HEK293 (cell line): ENCODE measurements at regions not wholly inside any gene's neighbourhood (a gene's known extent, or its start where the extent isn't known, plus 50 kb on each side); places are given as distances from the start of the nearest gene placed in this dataset.

Experiments used
- CTCF ChIA-PET: fragments of 350-600 bp; formaldehyde crosslinking; extraction: SDS; loops from one replicate; lab custom pipeline; 2021; ENCODE audit warnings: antibody characterized with exemption; lab: Yijun Ruan, JAX
- POLR2A ChIA-PET: fragments of 300-600 bp; formaldehyde crosslinking; extraction: SDS; loops from one replicate; lab custom pipeline; 2020; ENCODE audit warnings: antibody characterized with exemption, inconsistent platforms; lab: Yijun Ruan, JAX
- H3K27ac ChIP-seq: fragments of 200-500 bp; sonication (Bioruptor generic); 2 replicates; pipeline ENCODE4 v1.5.1; 2014; ENCODE audit warnings: low read depth, low read length, control low read depth, inconsistent platforms; ENCODE audit errors: extremely low read depth
- H3K36me3 ChIP-seq, 2 experiments: fragments of 200-500 bp in 1 of 2; sonication (Bioruptor generic) in 1 of 2; 1 replicate in 1 of 2; 2 replicates in 1 of 2; pipeline ENCODE4 v1.5.1; 2014 to 2017; ENCODE audit warnings: inconsistent platforms in 2 of 2, low read length in 2 of 2; ENCODE audit not compliant: control insufficient read depth in 2 of 2, insufficient read depth in 1 of 2
- H3K4me1 ChIP-seq: fragments of 200-500 bp; sonication (Bioruptor generic); 2 replicates; pipeline ENCODE4 v1.5.1; 2014; ENCODE audit warnings: mild to moderate bottlenecking, low read length, inconsistent platforms; ENCODE audit not compliant: control insufficient read depth, insufficient read depth
- H3K4me3 ChIP-seq: 2 replicates; pipeline ENCODE4 v1.5.1; 2011; ENCODE audit warnings: low read depth, mild to moderate bottlenecking, control low read depth, low read length, moderate library complexity
- H3K9me3 ChIP-seq: fragments of 200-500 bp; sonication (Bioruptor generic); 2 replicates; pipeline ENCODE4 v1.5.1; 2014; ENCODE audit warnings: low read depth, low read length, inconsistent platforms; ENCODE audit not compliant: control insufficient read depth, insufficient read depth
- BCL11A ChIP-seq: fragments of 450-650 bp; formaldehyde crosslinking; IDR thresholded peaks from 2 replicates; pipeline ENCODE4 v1.5.1; 2016; ENCODE audit warnings: low read depth, missing biosample characterization, missing genetic modification characterization
- FEZF1 ChIP-seq: fragments of 450-650 bp; formaldehyde crosslinking; IDR thresholded peaks from 2 replicates; pipeline ENCODE4 v1.5.1; 2016; ENCODE audit warnings: missing biosample characterization, missing genetic modification characterization
- GFI1B ChIP-seq: fragments of 450-650 bp; formaldehyde crosslinking; IDR thresholded peaks from 2 replicates; pipeline ENCODE4 v1.5.1; 2016; ENCODE audit warnings: missing biosample characterization, missing genetic modification characterization
- KLF1 ChIP-seq: fragments of 450-650 bp; formaldehyde crosslinking; IDR thresholded peaks from 2 replicates; pipeline ENCODE4 v1.5.1; 2016; ENCODE audit warnings: missing biosample characterization, missing genetic modification characterization
- OVOL3 ChIP-seq: fragments of 450-650 bp; formaldehyde crosslinking; IDR thresholded peaks from 2 replicates; pipeline ENCODE4 v1.5.1; 2016; ENCODE audit warnings: missing biosample characterization, missing genetic modification characterization
- TCF7L2 ChIP-seq: IDR thresholded peaks from 2 replicates; pipeline ENCODE4 v1.6.1; 2011; ENCODE audit warnings: low read depth, mild to moderate bottlenecking, inconsistent platforms, low read length, moderate library complexity, borderline replicate concordance
- ZFP3 ChIP-seq: fragments of 450-650 bp; formaldehyde crosslinking; IDR thresholded peaks from 2 replicates; pipeline ENCODE4 v1.5.1; 2016; ENCODE audit warnings: low read depth, missing biosample characterization, missing genetic modification characterization
- ZNF292 ChIP-seq: fragments of 450-650 bp; formaldehyde crosslinking; IDR thresholded peaks from 2 replicates; pipeline ENCODE4 v1.5.1; 2016; ENCODE audit warnings: low read depth, missing biosample characterization, missing genetic modification characterization, borderline replicate concordance
- ZNF335 ChIP-seq: fragments of 450-650 bp; formaldehyde crosslinking; conservative IDR thresholded peaks from 2 replicates; pipeline ENCODE4 v1.5.1; 2016; ENCODE audit warnings: missing biosample characterization, missing genetic modification characterization
- ZNF354C ChIP-seq: fragments of 450-650 bp; formaldehyde crosslinking; IDR thresholded peaks from 2 replicates; pipeline ENCODE4 v1.5.1; 2016; ENCODE audit warnings: missing biosample characterization, missing genetic modification characterization, low read depth, borderline replicate concordance
- ZNF585B ChIP-seq: fragments of 450-650 bp; formaldehyde crosslinking; IDR thresholded peaks from 2 replicates; pipeline ENCODE4 v1.5.1; 2016; ENCODE audit warnings: missing biosample characterization, missing genetic modification characterization
- ZNF660 ChIP-seq: fragments of 450-650 bp; IDR thresholded peaks from 2 replicates; pipeline ENCODE4 v1.5.1; 2018; ENCODE audit warnings: missing biosample characterization, mild to moderate bottlenecking, missing genetic modification characterization
- ZNF76 ChIP-seq: fragments of 450-650 bp; formaldehyde crosslinking; IDR thresholded peaks from 2 replicates; pipeline ENCODE4; 2016; ENCODE audit warnings: low read depth, missing biosample characterization, missing genetic modification characterization, borderline replicate concordance

- TF ChIP-seq ZNF335 (tag by site-specific recombination), result no peak
- no peak for TF ChIP-seq ZNF76 (tag by site-specific recombination)
- no peak for TF ChIP-seq ZNF585B (tag by site-specific recombination)
- TF ChIP-seq GFI1B (tag by site-specific recombination), result no peak
These were observed 55.2 kb upstream of the RBM24 start (continued) for GRCh38 chr6:17225767-17226630.

GRCh38 chr6:17226786-17227233, 54.4 kb upstream of the RBM24 start:
- Histone ChIP-seq H3K27ac (no peak overlapping the region), H3K4me1 (no peaks in the 10 kb centered on the region), H3K36me3 (no peaks in the 10 kb centered on the region), H3K4me3 (no peak overlapping the region), H3K9me3 (no peaks in the 10 kb centered on the region)
- CTCF ChIA-PET, result interaction anchor here (0.7 kb wide), 1 partner anchor 40 kb away, joined by 5 read pairs; no protein-coding TSS in a partner anchor
- TF ChIP-seq ZNF292 (no peak), FEZF1 (tag by site-specific recombination) (peak; percentile 73), ZNF660 (tag by site-specific recombination) (peak; percentile 42; the same call in 1 of the 2 replicates)
- POLR2A ChIA-PET, result no interaction called here

- Histone ChIP-seq H3K27ac (no peak overlapping the region), H3K9me3 (no peaks in the 10 kb centered on the region), H3K4me1 (no peaks in the 10 kb centered on the region), H3K4me3 (no peak overlapping the region), H3K36me3 (no peaks in the 10 kb centered on the region)
- TF ChIP-seq ZFP3, result no peak
- no peak for TF ChIP-seq BCL11A
- no peak for TF ChIP-seq OVOL3 (tag by site-specific recombination)
- TF ChIP-seq KLF1 (tag by site-specific recombination), result no peak
- TF ChIP-seq ZNF354C (tag by site-specific recombination), result no peak
- no peak for TF ChIP-seq TCF7L2
- CTCF ChIA-PET, result interaction anchor here (0.7 kb wide), 1 partner anchor 40 kb away, joined by 5 read pairs; no protein-coding TSS in a partner anchor
- POLR2A ChIA-PET, result no interaction called here
These were observed 53.8 kb upstream of the RBM24 start for GRCh38 chr6:17227403-17227802.
